GM10847 (cell line): ENCODE measurements at regions not wholly inside any gene's neighbourhood (a gene's known extent, or its start where the extent isn't known, plus 50 kb on each side); places are given as distances from the start of the nearest gene placed in this dataset.

Experiments
- POLR2A ChIP-seq: IDR thresholded peaks from 2 replicates; pipeline ENCODE4 v1.6.1; 2011; ENCODE audit not compliant: insufficient read length; ENCODE audit errors: extremely low read depth

GRCh38 chr7:130840599-130840998 is 106.6 kb upstream of the KLF14 start:
- no peak for TF ChIP-seq POLR2A

DNA sequence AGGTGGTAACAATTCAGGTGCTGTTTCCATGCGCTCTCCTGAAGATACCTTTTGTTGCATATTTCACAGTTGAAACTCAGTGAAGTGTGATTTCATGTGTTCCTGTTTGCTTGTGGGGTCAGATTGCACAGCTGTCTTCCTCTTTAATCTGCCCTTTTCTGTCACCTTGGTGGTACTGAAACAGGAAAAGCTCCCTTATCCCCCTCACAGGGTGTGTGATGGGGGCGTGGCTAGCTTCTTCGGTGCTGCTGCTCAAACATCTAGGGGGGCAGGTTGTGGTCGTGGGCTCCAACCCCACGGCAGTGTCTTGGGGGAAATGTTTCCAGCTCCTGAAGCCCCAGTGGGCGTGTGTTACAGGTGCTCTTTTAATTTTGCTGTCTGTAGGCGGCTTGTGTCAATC is 107.4 kb upstream of the KLF14 start:
- no peak for TF ChIP-seq POLR2A

GRCh38 chr7:130843703-130844102 is 109.7 kb upstream of the KLF14 start:
- no peak for TF ChIP-seq POLR2A

- no peak for TF ChIP-seq POLR2A
These were observed 111.0 kb upstream of the KLF14 start for GRCh38 chr7:130844811-130845580.

GRCh38 chr7:130845581-130846085 is 111.6 kb upstream of the KLF14 start:
- TF ChIP-seq POLR2A, result no peak

DNA sequence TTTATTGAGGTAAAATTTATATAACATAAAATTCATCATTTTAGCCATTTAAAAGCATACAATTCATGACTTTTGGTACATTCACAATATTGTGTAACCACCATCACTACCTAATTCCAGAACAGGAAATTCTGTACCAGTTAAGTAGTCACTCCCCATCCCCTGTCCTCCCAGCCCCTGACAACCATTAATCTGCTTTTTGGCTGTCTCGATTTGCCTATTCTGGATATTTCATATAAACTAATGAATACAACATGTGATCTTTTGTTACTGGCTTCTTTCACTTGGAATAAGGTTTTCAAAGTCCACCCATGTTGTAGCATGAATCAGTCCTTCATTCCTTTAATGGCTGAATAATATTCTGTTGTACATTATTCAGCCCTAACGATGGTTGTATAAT is 115.6 kb upstream of the KLF14 start:
- TF ChIP-seq POLR2A, result no peak

GRCh38 chr7:130850956-130851355 is 116.9 kb upstream of the KLF14 start:
- no peak for TF ChIP-seq POLR2A

DNA sequence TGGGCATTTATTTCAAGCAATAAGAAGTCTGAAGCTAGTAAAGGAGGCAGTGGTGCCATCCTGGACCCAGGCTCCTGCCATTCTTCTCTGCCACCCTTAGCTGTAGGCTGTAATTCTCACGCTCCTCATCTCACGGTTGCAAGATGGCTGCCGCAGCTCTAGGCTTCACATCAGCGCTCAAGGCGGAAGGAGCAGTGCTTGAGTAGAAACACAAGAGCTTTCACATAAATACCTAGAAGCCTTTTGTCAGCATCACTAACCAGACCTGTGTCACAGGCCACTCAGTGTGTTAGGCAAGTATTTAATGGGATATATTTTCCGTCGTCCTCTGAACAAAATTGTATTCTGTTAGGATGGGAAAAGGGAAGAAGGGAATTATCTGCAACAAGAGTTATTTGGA is 118.9 kb upstream of the KLF14 start:
- no peak for TF ChIP-seq POLR2A

DNA sequence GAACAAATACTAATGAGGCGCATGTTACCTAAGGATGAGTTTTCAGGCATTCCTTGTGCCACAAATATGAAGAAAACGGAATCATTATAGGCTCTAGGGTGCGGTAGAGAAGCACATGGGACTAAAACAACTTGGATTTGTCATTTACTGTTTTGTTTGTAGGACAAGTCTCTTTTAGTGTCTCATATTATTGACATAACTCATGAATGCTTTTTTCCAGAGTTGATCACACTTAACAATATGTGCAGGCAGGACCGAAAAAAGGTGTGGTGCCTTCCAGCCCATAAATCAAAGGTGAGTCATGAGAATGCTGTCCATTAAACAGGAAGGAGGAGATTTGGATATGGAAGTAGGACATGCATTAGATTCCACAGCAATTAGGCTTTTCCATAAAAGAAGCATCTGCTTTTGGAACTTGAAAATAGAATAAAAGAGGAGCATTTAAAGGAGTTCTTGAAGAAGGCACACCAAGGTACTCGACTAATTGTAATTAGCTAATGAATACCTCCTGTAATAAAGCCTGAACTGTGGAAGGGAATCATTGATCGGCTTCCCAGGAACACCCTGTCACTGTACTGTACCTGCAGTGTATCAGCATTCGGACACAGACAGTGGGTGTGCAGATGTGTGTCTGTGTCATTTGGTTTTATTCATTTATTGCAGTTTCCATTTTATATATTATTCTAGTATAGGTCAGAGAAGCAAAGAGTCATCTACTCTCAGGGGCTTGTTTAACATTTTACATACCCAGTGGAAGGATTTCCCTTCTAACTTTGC is 119.7 kb upstream of the KLF14 start:
- no peak for TF ChIP-seq POLR2A

GRCh38 chr7:130854481-130854880 is 120.5 kb upstream of the KLF14 start:
- no peak for TF ChIP-seq POLR2A

- no peak for TF ChIP-seq POLR2A
These were observed 122.9 kb upstream of the KLF14 start for GRCh38 chr7:130856866-130857265.

DNA sequence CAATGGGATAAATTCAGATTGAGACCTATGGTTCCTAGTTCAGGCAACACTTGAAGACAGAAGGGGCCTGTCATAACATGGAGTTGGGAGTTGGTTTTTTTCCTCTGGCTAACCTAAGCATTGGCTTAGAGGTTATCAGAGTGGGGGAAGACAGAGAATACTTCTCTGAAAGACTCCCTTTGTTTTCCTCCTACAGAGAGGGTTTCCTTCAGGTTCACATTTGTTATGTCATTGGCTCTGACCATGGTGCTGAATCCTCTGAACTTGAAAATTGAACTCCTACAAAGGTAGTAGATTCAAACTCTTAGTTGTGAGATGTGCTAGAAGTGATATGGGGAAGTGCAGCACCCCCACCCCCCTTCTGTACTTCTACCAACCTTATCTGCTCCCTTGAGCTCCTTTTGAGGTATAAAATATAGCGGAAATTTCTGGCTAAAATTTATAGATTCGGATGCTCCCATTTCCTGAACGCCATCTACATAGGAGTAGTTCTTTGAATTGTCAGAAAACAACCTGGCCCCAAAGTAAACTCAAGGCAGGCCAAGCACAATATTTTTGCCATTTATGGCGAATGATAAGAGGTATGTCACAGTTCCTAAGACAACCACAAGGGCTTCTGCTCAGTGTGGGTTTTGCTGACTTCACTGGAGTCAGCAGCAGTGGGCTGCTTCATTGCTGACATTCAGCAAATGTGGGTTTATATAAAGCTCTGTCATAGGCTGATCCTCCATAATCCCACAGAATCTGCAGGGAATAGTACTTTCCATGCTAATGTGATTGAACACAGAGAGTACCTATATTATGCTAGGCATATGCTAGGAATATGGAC is 131.6 kb upstream of the KLF14 start:
- no peak for TF ChIP-seq POLR2A

- no peak for TF ChIP-seq POLR2A
These were observed 133.0 kb upstream of the KLF14 start for GRCh38 chr7:130867039-130867438.

DNA sequence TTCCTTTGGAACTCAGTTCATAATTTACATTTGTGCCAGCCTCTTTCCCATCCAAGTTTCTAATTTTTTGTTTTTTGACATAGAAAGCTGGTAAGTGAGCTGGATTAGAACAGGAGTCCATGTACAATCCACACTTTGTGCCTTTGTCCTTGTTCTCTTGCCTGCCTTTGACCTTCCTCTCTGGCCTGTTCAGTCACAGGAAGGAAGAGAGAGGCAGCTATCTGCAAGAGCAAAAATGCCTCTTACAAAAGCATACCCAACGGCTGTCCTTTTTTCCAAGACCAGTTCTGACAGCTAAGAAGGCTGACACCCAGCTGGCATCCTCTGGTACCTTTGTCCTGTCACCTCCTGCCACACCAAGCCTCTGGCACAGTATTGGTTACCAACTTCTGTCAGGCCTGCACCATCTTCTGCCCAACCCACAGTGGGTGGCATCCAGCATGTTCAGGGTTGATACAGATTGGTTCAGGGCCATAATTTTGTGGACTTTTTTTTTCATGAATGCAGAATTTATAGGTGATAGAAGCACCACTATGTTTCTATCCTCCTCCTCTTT is 133.7 kb upstream of the KLF14 start:
- TF ChIP-seq POLR2A, result no peak

GRCh38 chr7:130868139-130868538 is 134.1 kb upstream of the KLF14 start:
- no peak for TF ChIP-seq POLR2A
